Glutamatergic neuron (in vitro differentiated cells): ENCODE measurements at regions not wholly inside any gene's neighbourhood (a gene's known extent, or its start where the extent isn't known, plus 50 kb on each side); places are given as distances from the start of the nearest gene placed in this dataset.

Source experiments
- DNase-seq: peaks from one replicate; pipeline ENCODE4 v3.0.0; 2022
- H3K27ac Mint-ChIP-seq: one replicate; pipeline ENCODE4 v1.8.0; 2020; ENCODE audit warnings: mild to moderate bottlenecking, mixed read lengths, inconsistent platforms; ENCODE audit not compliant: unreplicated experiment
- H3K27me3 Mint-ChIP-seq: one replicate; pipeline ENCODE4 v1.8.0; 2020; ENCODE audit warnings: mild to moderate bottlenecking, moderate library complexity, mixed read lengths, inconsistent platforms; ENCODE audit not compliant: unreplicated experiment
- H3K36me3 Mint-ChIP-seq: one replicate; pipeline ENCODE4 v1.8.0; 2020; ENCODE audit warnings: mild to moderate bottlenecking, mixed read lengths, inconsistent platforms; ENCODE audit not compliant: unreplicated experiment
- H3K4me1 Mint-ChIP-seq: one replicate; pipeline ENCODE4 v1.8.0; 2020; ENCODE audit warnings: mild to moderate bottlenecking, low read depth, mixed read lengths, inconsistent platforms; ENCODE audit not compliant: unreplicated experiment
- H3K4me3 Mint-ChIP-seq: one replicate; pipeline ENCODE4 v1.8.0; 2020; ENCODE audit warnings: mild to moderate bottlenecking, mixed read lengths, inconsistent platforms; ENCODE audit not compliant: unreplicated experiment
- H3K9me3 Mint-ChIP-seq: one replicate; pipeline ENCODE4 v1.8.0; 2020; ENCODE audit warnings: mild to moderate bottlenecking, moderate library complexity, mixed read lengths, inconsistent platforms; ENCODE audit not compliant: unreplicated experiment
- CTCF ChIP-seq: fragments of 200-600 bp; sonication (generic); IDR thresholded peaks from one replicate; pipeline ENCODE4 v1.5.0; 2021; ENCODE audit not compliant: partially characterized antibody, unreplicated experiment

GRCh38 chr11:122440811-122441665 lies 214.5 kb upstream of the UBASH3B start:
- no peaks in the 10 kb centered on the region for H3K9me3 Mint-ChIP-seq
- peak overlapping the region; percentile 69 for H3K27ac Mint-ChIP-seq
- H3K36me3 Mint-ChIP-seq = no peaks in the 10 kb centered on the region
- H3K4me3 Mint-ChIP-seq = no peak overlapping the region
- DNase-seq = peak; percentile 49
- H3K27me3 Mint-ChIP-seq = no peaks in the 10 kb centered on the region
- H3K4me1 Mint-ChIP-seq = peaks cover 2% of the 10 kb centered on the region
- no peak for TF ChIP-seq CTCF

GRCh38 chr11:122439866-122440810 lies 215.4 kb upstream of the UBASH3B start:
- Mint-ChIP-seq H3K27ac (peak overlapping the region; percentile 69), H3K9me3 (no peaks in the 10 kb centered on the region), H3K36me3 (no peaks in the 10 kb centered on the region), H3K4me1 (peaks cover 2% of the 10 kb centered on the region), H3K4me3 (no peak overlapping the region), H3K27me3 (no peaks in the 10 kb centered on the region)
- no peak for DNase-seq
- TF ChIP-seq CTCF = no peak

- no peaks in the 10 kb centered on the region for H3K9me3 Mint-ChIP-seq
- no peak for TF ChIP-seq CTCF
- no peaks in the 10 kb centered on the region for H3K36me3 Mint-ChIP-seq
- H3K27me3 Mint-ChIP-seq = no peaks in the 10 kb centered on the region
- DNase-seq = no peak
- peaks cover 2% of the 10 kb centered on the region for H3K4me1 Mint-ChIP-seq
- H3K27ac Mint-ChIP-seq = no peak overlapping the region
- H3K4me3 Mint-ChIP-seq = no peak overlapping the region
These were observed 219.3 kb upstream of the UBASH3B start for GRCh38 chr11:122436188-122436555.

GRCh38 chr11:122435540-122436187 lies 219.9 kb upstream of the UBASH3B start:
- peaks cover 2% of the 10 kb centered on the region for H3K4me1 Mint-ChIP-seq
- H3K4me3 Mint-ChIP-seq = no peak overlapping the region
- H3K9me3 Mint-ChIP-seq = no peaks in the 10 kb centered on the region
- H3K27ac Mint-ChIP-seq = no peak overlapping the region
- no peaks in the 10 kb centered on the region for H3K27me3 Mint-ChIP-seq
- TF ChIP-seq CTCF = no peak
- DNase-seq = no peak
- no peaks in the 10 kb centered on the region for H3K36me3 Mint-ChIP-seq
